H9 (cell line): ENCODE measurements at regions not wholly inside any gene's neighbourhood (a gene's known extent, or its start where the extent isn't known, plus 50 kb on each side); places are given as distances from the start of the nearest gene placed in this dataset.

Experiments
- DNase-seq: peaks from one replicate; pipeline ENCODE4 v3.0.0-alpha.2; 2017
- H2AFZ ChIP-seq: one replicate; pipeline ENCODE4 v1.6.1; 2013; ENCODE audit warnings: mild to moderate bottlenecking, low read length, control low read depth, moderate library complexity
- H2AK5ac ChIP-seq: 2 replicates; pipeline ENCODE4 v1.6.1; 2013; ENCODE audit warnings: low read length, control low read depth, mixed read lengths; ENCODE audit not compliant: insufficient read length
- H2BK120ac ChIP-seq: one replicate; pipeline ENCODE4 v1.6.1; 2013; ENCODE audit warnings: low read depth, mild to moderate bottlenecking, low read length, control low read depth, inconsistent platforms; ENCODE audit not compliant: poor library complexity, severe bottlenecking
- H2BK12ac ChIP-seq: 2 replicates; pipeline ENCODE4 v1.6.1; 2013; ENCODE audit warnings: low read length, control low read depth, mixed read lengths, low read depth; ENCODE audit not compliant: insufficient read length
- H2BK15ac ChIP-seq: 2 replicates; pipeline ENCODE4 v1.6.1; 2013; ENCODE audit warnings: low read depth, low read length, control low read depth
- H2BK20ac ChIP-seq: one replicate; pipeline ENCODE4 v1.6.1; 2013; ENCODE audit warnings: low read depth, mild to moderate bottlenecking, low read length, control low read depth, inconsistent platforms; ENCODE audit not compliant: poor library complexity, severe bottlenecking
- H2BK5ac ChIP-seq: 2 replicates; pipeline ENCODE4 v1.6.1; 2013; ENCODE audit warnings: low read length, control low read depth, mixed read lengths; ENCODE audit not compliant: insufficient read length
- H3K14ac ChIP-seq: 2 replicates; pipeline ENCODE4 v1.6.1; 2013; ENCODE audit warnings: low read length, control low read depth; ENCODE audit not compliant: insufficient read depth
- H3K18ac ChIP-seq: 2 replicates; pipeline ENCODE4 v1.6.1; 2013; ENCODE audit warnings: low read depth, mild to moderate bottlenecking, mixed read lengths, low read length, control low read depth; ENCODE audit not compliant: insufficient read length
- H3K23ac ChIP-seq: 2 replicates; pipeline ENCODE4 v1.6.1; 2013; ENCODE audit warnings: low read length, control low read depth, mixed read lengths, low read depth; ENCODE audit not compliant: insufficient read length
- H3K23me2 ChIP-seq: 2 replicates; pipeline ENCODE4 v1.6.1; 2013; ENCODE audit warnings: low read depth, mild to moderate bottlenecking, mixed read lengths, low read length, control low read depth; ENCODE audit not compliant: insufficient read length, poor library complexity, severe bottlenecking
- H3K27ac ChIP-seq: 2 replicates; pipeline ENCODE4 v1.5.1; 2013; ENCODE audit warnings: low read length, control low read depth, mixed read lengths, low read depth; ENCODE audit not compliant: insufficient read length
- H3K27me3 ChIP-seq: 2 replicates; pipeline ENCODE4 v1.6.1; 2013; ENCODE audit warnings: low read length, control low read depth, inconsistent platforms; ENCODE audit not compliant: insufficient read depth
- H3K4ac ChIP-seq: 2 replicates; pipeline ENCODE4 v1.6.1; 2013; ENCODE audit warnings: low read depth, mild to moderate bottlenecking, control low read depth, inconsistent platforms, low read length, moderate library complexity
- H3K4me1 ChIP-seq: 2 replicates; pipeline ENCODE4 v1.6.1; 2013; ENCODE audit warnings: low read length, control low read depth, inconsistent platforms; ENCODE audit not compliant: insufficient read depth
- H3K4me2 ChIP-seq: 2 replicates; pipeline ENCODE4 v1.6.1; 2013; ENCODE audit warnings: low read length, control low read depth, mixed read lengths; ENCODE audit not compliant: insufficient read length, insufficient read depth
- H3K56ac ChIP-seq: 2 replicates; pipeline ENCODE4 v1.6.1; 2013; ENCODE audit warnings: low read depth, mild to moderate bottlenecking, mixed read lengths, low read length, control low read depth; ENCODE audit not compliant: insufficient read length
- H3K79me1 ChIP-seq: 2 replicates; pipeline ENCODE4 v1.6.1; 2013; ENCODE audit warnings: low read depth, mild to moderate bottlenecking, moderate library complexity, low read length, control low read depth, inconsistent platforms; ENCODE audit not compliant: insufficient read depth, poor library complexity, severe bottlenecking
- H3K79me2 ChIP-seq: 2 replicates; pipeline ENCODE4 v1.6.1; 2013; ENCODE audit warnings: low read length, control low read depth, inconsistent platforms; ENCODE audit not compliant: insufficient read depth
- H3K9ac ChIP-seq: 2 replicates; pipeline ENCODE4 v1.6.1; 2013; ENCODE audit warnings: low read length, control low read depth, mixed read lengths; ENCODE audit not compliant: insufficient read length; ENCODE audit errors: extremely low read depth
- H3K9me3 ChIP-seq: one replicate; pipeline ENCODE4 v1.6.1; 2013; ENCODE audit warnings: low read depth, low read length, inconsistent platforms; ENCODE audit not compliant: control insufficient read depth
- H3T11ph ChIP-seq: one replicate; pipeline ENCODE4 v1.6.1; 2013; ENCODE audit warnings: mild to moderate bottlenecking, low read length, control low read depth, inconsistent platforms
- H4K20me1 ChIP-seq: one replicate; pipeline ENCODE4 v1.6.1; 2013; ENCODE audit not compliant: control insufficient read depth, insufficient read length, insufficient read depth
- H4K5ac ChIP-seq: 2 replicates; pipeline ENCODE4 v1.6.1; 2013; ENCODE audit warnings: low read depth, mild to moderate bottlenecking, mixed read lengths, low read length, control low read depth; ENCODE audit not compliant: insufficient read length
- H4K8ac ChIP-seq: replicated peaks from 2 replicates; pipeline ENCODE4 v1.6.1; 2013; ENCODE audit warnings: low read length, control low read depth, mixed read lengths, low read depth; ENCODE audit not compliant: insufficient read length
- H4K91ac ChIP-seq: 2 replicates; pipeline ENCODE4 v1.6.1; 2013; ENCODE audit warnings: low read depth, mild to moderate bottlenecking, moderate library complexity, mixed read lengths, low read length, control low read depth; ENCODE audit not compliant: insufficient read length
- H3K27ac Mint-ChIP-seq, 3 experiments: 2 replicates in 2 of 3; 3 replicates in 1 of 3; pipeline ENCODE4 v1.8.0; 2020 to 2021; ENCODE audit warnings: mixed read lengths in 3 of 3, mild to moderate bottlenecking in 1 of 3, moderate library complexity in 1 of 3
- H3K27me3 Mint-ChIP-seq: 2 replicates; pipeline ENCODE4 v1.8.0; 2021; ENCODE audit warnings: low read depth, mild to moderate bottlenecking, moderate library complexity, mixed read lengths
- H3K36me3 Mint-ChIP-seq, 3 experiments: 2 replicates in 2 of 3; 3 replicates in 1 of 3; pipeline ENCODE4 v1.8.0; 2020 to 2021; ENCODE audit warnings: low read depth in 3 of 3, mixed read lengths in 3 of 3; ENCODE audit not compliant: insufficient read depth in 1 of 3
- H3K4me1 Mint-ChIP-seq, 2 experiments: 2 replicates each; pipeline ENCODE4 v1.8.0; 2020; ENCODE audit warnings: mixed read lengths in 2 of 2
- H3K4me3 Mint-ChIP-seq, 2 experiments: 2 replicates in 1 of 2; 3 replicates in 1 of 2; pipeline ENCODE4 v1.8.0; 2020 to 2021; ENCODE audit warnings: mild to moderate bottlenecking in 2 of 2, mixed read lengths in 2 of 2, moderate library complexity in 1 of 2
- H3K9me3 Mint-ChIP-seq, 2 experiments: 2 replicates in 1 of 2; 3 replicates in 1 of 2; pipeline ENCODE4 v1.8.0; 2020; ENCODE audit warnings: mild to moderate bottlenecking in 2 of 2, mixed read lengths in 2 of 2, moderate library complexity in 1 of 2
- WGBS: extraction: QIAGEN DNeasy Blood & Tissue Kit; methylation state at CpG from one replicate; pipeline ENCODE4 v1.1.7; 2013; ENCODE audit warnings: missing lambda C conversion rate, low lambda C conversion rate, mixed read lengths; ENCODE audit not compliant: insufficient read length; ENCODE audit errors: extremely low coverage; 5-methylcytosine and 5-hydroxymethylcytosine counted together
- TF ChIP-seq, protein P1 (sequence below): fragments of 200-600 bp; sonication (generic); conservative IDR thresholded peaks from 3 replicates; pipeline ENCODE4 v1.8.0; 2021; ENCODE audit warnings: antibody characterized with exemption, mild to moderate bottlenecking

GRCh38 chr12:91492648-91493047 is 310.0 kb upstream of the DCN start:
- Histone ChIP-seq H3K56ac (no peak overlapping the region), H3K23me2 (no peaks in the 10 kb centered on the region), H3K9ac (no peak overlapping the region), H3K79me1 (no peaks in the 10 kb centered on the region), H2AFZ (no peak overlapping the region), H3K79me2 (no peaks in the 10 kb centered on the region), H3K27me3 (no peaks in the 10 kb centered on the region), H4K8ac (no peak overlapping the region), H4K91ac (no peak overlapping the region), H3K9me3 (no peaks in the 10 kb centered on the region), H2BK12ac (no peak overlapping the region), H3K4ac (no peak overlapping the region), H3K18ac (no peak overlapping the region), H2BK5ac (no peak overlapping the region), H3T11ph (no peak overlapping the region), H3K27ac (no peak overlapping the region), H4K20me1 (no peaks in the 10 kb centered on the region), H2AK5ac (no peak overlapping the region), H2BK20ac (no peak overlapping the region), H3K4me2 (no peak overlapping the region), H2BK120ac (no peak overlapping the region), H2BK15ac (no peak overlapping the region), H3K4me1 (no peaks in the 10 kb centered on the region), H3K14ac (no peak overlapping the region), H3K23ac (no peak overlapping the region), H4K5ac (no peak overlapping the region)
- DNase-seq, result no peak
- Mint-ChIP-seq H3K9me3 (peaks cover 2 to 4% of the 10 kb centered on the region in 2 experiments; a peak in 2 of 5 replicates), H3K27me3 (no peaks in the 10 kb centered on the region), H3K36me3 (peaks cover 0 to 4% (median 2%) of the 10 kb centered on the region in 3 experiments; a peak in 2 of 7 replicates), H3K4me1 (no peaks in the 10 kb centered on the region; a peak in 1 of 4 replicates), H3K4me3 (no peak overlapping the region), H3K27ac (0 out of 7 replicates have a peak overlapping the region, but pooled peaks of 1 of the 3 experiments have one; percentile 57)
- no CpG with 5 or more reads among the region's 1 CpG for WGBS
- TF ChIP-seq, protein P1, sequence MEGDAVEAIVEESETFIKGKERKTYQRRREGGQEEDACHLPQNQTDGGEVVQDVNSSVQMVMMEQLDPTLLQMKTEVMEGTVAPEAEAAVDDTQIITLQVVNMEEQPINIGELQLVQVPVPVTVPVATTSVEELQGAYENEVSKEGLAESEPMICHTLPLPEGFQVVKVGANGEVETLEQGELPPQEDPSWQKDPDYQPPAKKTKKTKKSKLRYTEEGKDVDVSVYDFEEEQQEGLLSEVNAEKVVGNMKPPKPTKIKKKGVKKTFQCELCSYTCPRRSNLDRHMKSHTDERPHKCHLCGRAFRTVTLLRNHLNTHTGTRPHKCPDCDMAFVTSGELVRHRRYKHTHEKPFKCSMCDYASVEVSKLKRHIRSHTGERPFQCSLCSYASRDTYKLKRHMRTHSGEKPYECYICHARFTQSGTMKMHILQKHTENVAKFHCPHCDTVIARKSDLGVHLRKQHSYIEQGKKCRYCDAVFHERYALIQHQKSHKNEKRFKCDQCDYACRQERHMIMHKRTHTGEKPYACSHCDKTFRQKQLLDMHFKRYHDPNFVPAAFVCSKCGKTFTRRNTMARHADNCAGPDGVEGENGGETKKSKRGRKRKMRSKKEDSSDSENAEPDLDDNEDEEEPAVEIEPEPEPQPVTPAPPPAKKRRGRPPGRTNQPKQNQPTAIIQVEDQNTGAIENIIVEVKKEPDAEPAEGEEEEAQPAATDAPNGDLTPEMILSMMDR, result no peak
